Hypothalamus (tissue), 51 donors: ENCODE measurements at regions not wholly inside any gene's neighbourhood (a gene's known extent, or its start where the extent isn't known, plus 50 kb on each side); places are given as distances from the start of the nearest gene placed in this dataset.

Source experiments
- DNase-seq, 51 donors: peaks; one replicate each; lab custom pipeline; 2025; lab: John Stamatoyannopoulos, UW

DNA sequence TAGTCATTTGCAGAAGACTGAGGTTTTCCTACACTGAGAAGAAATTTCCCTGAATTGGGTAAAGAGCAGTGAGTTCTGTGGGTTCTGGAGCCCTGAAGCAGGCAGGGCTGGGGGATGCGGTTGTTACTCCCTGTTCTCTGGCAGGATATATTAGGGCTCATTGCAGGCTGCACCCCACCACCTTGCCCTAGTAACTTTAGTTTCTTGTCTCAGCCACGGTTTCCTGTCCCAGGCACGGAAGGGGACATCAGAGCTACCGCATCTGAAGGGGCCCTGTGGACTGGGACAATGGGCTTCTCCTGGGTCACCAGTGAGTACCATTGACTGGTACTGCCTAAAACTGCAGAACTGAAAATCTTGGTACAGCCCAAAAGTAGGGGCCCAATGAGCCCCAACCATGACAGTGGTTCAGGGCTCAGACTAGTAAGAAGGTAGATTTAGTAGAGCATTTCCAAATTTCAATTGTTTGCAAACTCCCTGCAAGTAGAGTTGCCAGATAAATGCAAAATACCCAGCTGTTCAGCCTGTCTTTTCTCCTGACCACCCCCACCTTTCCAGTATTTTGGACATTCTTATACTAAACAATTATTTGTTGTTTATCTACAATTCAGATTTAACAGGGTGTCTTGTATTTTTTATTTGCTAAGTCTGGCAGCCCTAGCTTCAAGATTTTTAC lies 54.5 kb upstream of the EYA2 start:
- no peak for DNase-seq
